ENCODE measurements at regions not wholly inside any gene's neighbourhood (a gene's known extent, or its start where the extent isn't known, plus 50 kb on each side); places are given as distances from the start of the nearest gene placed in this dataset.

DNA sequence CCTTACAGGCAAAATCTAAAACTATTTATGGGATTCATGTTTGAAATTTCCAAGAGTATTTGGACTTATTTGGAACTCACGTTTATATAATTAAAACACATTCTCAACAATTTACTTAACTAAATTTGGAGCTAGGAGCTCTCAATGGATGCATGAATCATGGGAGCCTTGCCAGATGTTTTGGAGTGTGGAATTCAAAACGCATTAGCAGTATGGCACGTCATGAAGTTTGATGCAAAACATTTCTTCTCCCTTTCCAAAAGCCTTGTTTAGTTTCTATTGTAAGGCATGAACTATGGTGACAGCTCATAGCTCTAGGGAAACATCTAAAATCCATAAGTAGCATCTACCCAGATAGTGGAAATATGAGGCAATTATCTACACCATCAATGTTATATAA is 701.6 kb downstream of the SATB2 start:
- Histone ChIP-seq H3K4me2 (ENCODE audit: low read length) (no peak overlapping the region), H4K20me1 (ENCODE audit: low read length) (no peaks in the 10 kb centered on the region), H3K27me3 (ENCODE audit: low read length) (no peaks in the 10 kb centered on the region), H3K4me3 (ENCODE audit: low read length) (no peak overlapping the region), H3K4me1 (ENCODE audit: insufficient read depth, low read length) (no peaks in the 10 kb centered on the region), H3K36me3 (ENCODE audit: low read depth, low read length) (no peaks in the 10 kb centered on the region), H3F3A (ENCODE audit: low read length, unreplicated experiment) (no peaks in the 10 kb centered on the region), H2AFZ (ENCODE audit: low read length) (no peak overlapping the region), H3K9me2 (replicated peaks; ENCODE audit: low read length) (no peaks in the 10 kb centered on the region), H3K79me2 (ENCODE audit: low read length) (no peaks in the 10 kb centered on the region), H3K9ac (ENCODE audit: low read length) (no peak overlapping the region), H3K9me3 (ENCODE audit: low read length) (no peaks in the 10 kb centered on the region), H3K27ac (ENCODE audit: low read length) (no peak overlapping the region)
- intact Hi-C loops (cut with micrococcal nuclease): no loop called here
- ChIA-PET POLR2A (ENCODE audit: unreplicated experiment) (no interaction called here), CTCF (no interaction called here)
- no TSS peak for BruUV-seq (replicated peaks)
- no peak for ATAC-seq
- TF ChIP-seq EZH2phosphoT487 (IDR thresholded peaks at IDR 0.05; ENCODE audit: borderline replicate concordance, low read length) (no peak), EZH2 (IDR thresholded peaks at IDR 0.05; ENCODE audit: low read length, unreplicated experiment) (no peak)
- TF ChIP-seq, protein P1, sequence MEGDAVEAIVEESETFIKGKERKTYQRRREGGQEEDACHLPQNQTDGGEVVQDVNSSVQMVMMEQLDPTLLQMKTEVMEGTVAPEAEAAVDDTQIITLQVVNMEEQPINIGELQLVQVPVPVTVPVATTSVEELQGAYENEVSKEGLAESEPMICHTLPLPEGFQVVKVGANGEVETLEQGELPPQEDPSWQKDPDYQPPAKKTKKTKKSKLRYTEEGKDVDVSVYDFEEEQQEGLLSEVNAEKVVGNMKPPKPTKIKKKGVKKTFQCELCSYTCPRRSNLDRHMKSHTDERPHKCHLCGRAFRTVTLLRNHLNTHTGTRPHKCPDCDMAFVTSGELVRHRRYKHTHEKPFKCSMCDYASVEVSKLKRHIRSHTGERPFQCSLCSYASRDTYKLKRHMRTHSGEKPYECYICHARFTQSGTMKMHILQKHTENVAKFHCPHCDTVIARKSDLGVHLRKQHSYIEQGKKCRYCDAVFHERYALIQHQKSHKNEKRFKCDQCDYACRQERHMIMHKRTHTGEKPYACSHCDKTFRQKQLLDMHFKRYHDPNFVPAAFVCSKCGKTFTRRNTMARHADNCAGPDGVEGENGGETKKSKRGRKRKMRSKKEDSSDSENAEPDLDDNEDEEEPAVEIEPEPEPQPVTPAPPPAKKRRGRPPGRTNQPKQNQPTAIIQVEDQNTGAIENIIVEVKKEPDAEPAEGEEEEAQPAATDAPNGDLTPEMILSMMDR (conservative IDR thresholded peaks at IDR 0.05; ENCODE audit: low read depth, low read length): no peak
- DNase-seq: no peak

DNA sequence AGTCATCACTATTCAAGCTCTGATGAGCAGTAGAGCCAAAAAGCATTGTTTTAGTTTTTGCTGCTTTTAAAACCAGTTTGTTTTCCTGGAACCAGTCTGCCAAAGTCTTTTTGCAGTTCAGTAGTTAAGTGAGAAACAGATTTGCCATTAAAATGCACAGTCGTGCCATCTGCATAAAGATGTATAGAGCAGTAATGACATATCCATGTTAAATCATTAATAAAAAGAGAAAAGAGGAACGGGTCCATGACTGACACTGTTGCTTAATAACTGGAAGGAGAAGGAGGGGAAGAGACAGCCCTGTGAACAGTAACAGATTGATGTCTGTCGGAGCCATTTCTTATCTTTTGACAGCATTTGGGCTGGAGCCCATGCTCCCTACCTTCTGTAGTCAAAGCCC is 704.6 kb downstream of the SATB2 start:
- Histone ChIP-seq H3K9me3 (ENCODE audit: low read length) (no peaks in the 10 kb centered on the region), H3K27me3 (ENCODE audit: low read length) (no peaks in the 10 kb centered on the region), H4K20me1 (ENCODE audit: low read length) (no peaks in the 10 kb centered on the region), H3K9ac (ENCODE audit: low read length) (no peak overlapping the region), H3K9me2 (replicated peaks; ENCODE audit: low read length) (no peaks in the 10 kb centered on the region), H3K79me2 (ENCODE audit: low read length) (no peaks in the 10 kb centered on the region), H3F3A (ENCODE audit: low read length, unreplicated experiment) (no peaks in the 10 kb centered on the region), H2AFZ (ENCODE audit: low read length) (no peak overlapping the region), H3K36me3 (ENCODE audit: low read depth, low read length) (no peaks in the 10 kb centered on the region), H3K4me1 (ENCODE audit: insufficient read depth, low read length) (no peaks in the 10 kb centered on the region), H3K4me3 (ENCODE audit: low read length) (no peak overlapping the region), H3K27ac (ENCODE audit: low read length) (no peak overlapping the region), H3K4me2 (ENCODE audit: low read length) (no peak overlapping the region)
- CTCF ChIA-PET: no interaction called here
- POLR2A ChIA-PET (ENCODE audit: unreplicated experiment): no interaction called here
- TF ChIP-seq, protein P1 (conservative IDR thresholded peaks at IDR 0.05; ENCODE audit: low read depth, low read length): no peak
- no peak for TF ChIP-seq EZH2phosphoT487 (IDR thresholded peaks at IDR 0.05; ENCODE audit: borderline replicate concordance, low read length)
- no peak for TF ChIP-seq EZH2 (IDR thresholded peaks at IDR 0.05; ENCODE audit: low read length, unreplicated experiment)
- BruUV-seq (replicated peaks): no TSS peak
- ATAC-seq: no peak
- DNase-seq: no peak
- intact Hi-C loops (cut with micrococcal nuclease): no loop called here

DNA sequence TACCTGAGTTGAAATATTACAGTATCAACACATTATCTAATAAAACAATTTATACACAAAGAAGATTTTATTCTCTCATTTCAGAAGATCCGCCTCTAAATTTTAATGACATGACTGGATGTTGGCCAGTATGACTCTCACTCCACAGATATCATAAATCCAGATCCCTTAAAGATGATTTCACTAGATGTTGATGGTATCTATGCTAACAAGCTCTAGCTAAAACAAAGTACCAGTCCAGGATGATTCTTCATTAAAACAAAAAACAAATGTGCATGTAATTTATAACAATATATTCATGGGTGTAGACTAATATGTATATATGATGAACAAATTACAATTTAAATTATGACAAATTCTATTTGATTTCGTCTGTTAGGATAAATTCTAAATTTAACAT is 708.4 kb downstream of the SATB2 start:
- Histone ChIP-seq H3K27me3 (ENCODE audit: low read length) (no peaks in the 10 kb centered on the region), H3K27ac (ENCODE audit: low read length) (no peak overlapping the region), H3F3A (ENCODE audit: low read length, unreplicated experiment) (no peaks in the 10 kb centered on the region), H3K79me2 (ENCODE audit: low read length) (no peaks in the 10 kb centered on the region), H2AFZ (ENCODE audit: low read length) (no peak overlapping the region), H4K20me1 (ENCODE audit: low read length) (no peaks in the 10 kb centered on the region), H3K9me3 (ENCODE audit: low read length) (no peaks in the 10 kb centered on the region), H3K4me3 (ENCODE audit: low read length) (no peak overlapping the region), H3K4me1 (ENCODE audit: insufficient read depth, low read length) (no peaks in the 10 kb centered on the region), H3K9ac (ENCODE audit: low read length) (no peak overlapping the region), H3K36me3 (ENCODE audit: low read depth, low read length) (no peaks in the 10 kb centered on the region), H3K9me2 (replicated peaks; ENCODE audit: low read length) (no peaks in the 10 kb centered on the region), H3K4me2 (ENCODE audit: low read length) (no peak overlapping the region)
- BruUV-seq (replicated peaks): no TSS peak
- TF ChIP-seq, protein P1 (conservative IDR thresholded peaks at IDR 0.05; ENCODE audit: low read depth, low read length): no peak
- TF ChIP-seq EZH2phosphoT487 (IDR thresholded peaks at IDR 0.05; ENCODE audit: borderline replicate concordance, low read length) (no peak), EZH2 (IDR thresholded peaks at IDR 0.05; ENCODE audit: low read length, unreplicated experiment) (no peak)
- CTCF ChIA-PET: no interaction called here
- DNase-seq (no peak), ATAC-seq (no peak)
- POLR2A ChIA-PET (ENCODE audit: unreplicated experiment): no interaction called here
- intact Hi-C loops (cut with micrococcal nuclease): no loop called here

All from PC-3 (cell line).